NCI-H1930 (cell line): ENCODE measurements at regions not wholly inside any gene's neighbourhood (a gene's known extent, or its start where the extent isn't known, plus 50 kb on each side); places are given as distances from the start of the nearest gene placed in this dataset.
"Not testable (repeated sequence)": the region's sequence is repeated elsewhere in the genome, so short reads cannot be mapped to it uniquely, and the experiment has no call there.

Source experiments
- DNase-seq, 2 experiments: peaks; one replicate each; lab custom pipeline; 2025; lab: John Stamatoyannopoulos, UW

DNA sequence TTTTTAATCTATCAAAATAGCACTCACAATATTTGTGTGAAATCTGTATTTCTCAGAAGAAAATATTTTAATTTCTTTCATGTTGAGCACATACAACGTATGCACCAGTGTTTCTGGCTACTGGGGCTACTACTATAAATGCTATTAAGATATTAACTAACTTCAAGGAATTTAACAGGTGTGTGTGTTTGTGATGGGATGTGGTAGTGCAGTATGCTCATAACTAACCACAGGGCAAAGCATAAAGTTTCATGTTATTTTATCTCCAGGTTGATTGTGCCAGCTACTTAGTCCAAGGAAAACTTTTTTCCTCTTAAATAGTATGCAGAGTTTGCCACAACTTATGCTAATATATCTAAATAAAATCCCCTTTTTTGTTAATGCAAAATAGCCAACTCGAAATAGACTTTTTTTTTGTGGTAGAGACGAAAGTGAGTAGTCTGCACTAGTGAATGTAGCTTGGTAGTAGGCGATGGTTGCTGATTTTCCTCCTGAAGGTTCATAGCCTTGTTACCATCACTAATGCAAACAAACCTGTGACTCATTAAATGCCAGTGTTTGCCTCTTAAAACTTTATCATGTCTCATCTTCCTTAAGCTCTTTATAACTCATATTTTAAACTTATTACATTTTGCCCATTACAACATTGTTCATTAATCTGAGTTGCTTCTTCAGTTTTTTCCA, 565.5 kb upstream of the ANO3 start:
- no peak for DNase-seq

- no peak for DNase-seq
These were observed 562.6 kb upstream of the ANO3 start for GRCh38 chr11:25769287-25769686.

DNA sequence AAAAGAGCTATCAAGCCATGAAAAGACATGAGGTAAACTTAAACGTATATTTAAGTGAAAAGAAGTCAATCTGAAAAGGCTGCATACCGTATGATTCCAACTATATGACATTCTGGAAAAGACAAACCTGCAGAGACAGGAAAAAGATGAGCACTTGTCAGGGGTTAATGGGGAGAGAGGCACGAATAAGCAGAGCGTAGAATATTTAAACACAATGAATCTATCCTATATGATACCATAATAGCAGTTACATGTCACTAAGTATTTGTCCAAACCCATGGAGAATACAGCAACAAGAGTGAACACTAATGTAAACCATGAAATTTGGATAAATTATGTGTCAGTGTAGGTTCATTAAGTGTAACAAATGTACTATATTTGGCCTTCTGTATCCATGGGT, 560.3 kb upstream of the ANO3 start:
- no peak for DNase-seq

- DNase-seq: no peak
These were observed 556.3 kb upstream of the ANO3 start for GRCh38 chr11:25775603-25776002.

- DNase-seq: no peak
These were observed 555.7 kb upstream of the ANO3 start for GRCh38 chr11:25776238-25776637.

DNA sequence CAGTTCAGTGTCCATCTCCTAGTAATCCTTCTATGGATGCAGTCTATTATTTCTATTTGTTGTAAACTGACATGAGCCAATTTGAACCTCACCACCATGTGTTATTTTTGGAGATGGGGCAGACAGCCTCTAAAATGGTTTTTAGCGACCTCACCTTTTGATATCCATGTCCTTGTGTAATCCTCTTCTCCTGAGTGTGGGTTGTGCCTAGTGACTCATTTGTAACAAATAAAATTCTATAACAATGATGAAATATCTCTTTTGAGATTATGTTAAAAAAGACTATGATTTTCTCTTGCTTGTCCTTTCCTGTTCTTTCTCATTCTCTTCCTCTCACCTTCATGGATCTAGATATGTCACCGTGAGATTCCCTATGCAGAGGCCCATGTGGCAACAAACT, 554.6 kb upstream of the ANO3 start:
- no peak for DNase-seq

- no peak for DNase-seq
These were observed 552.9 kb upstream of the ANO3 start for GRCh38 chr11:25779033-25779432.

- no peak for DNase-seq
These were observed 544.5 kb upstream of the ANO3 start for GRCh38 chr11:25787416-25787815.

GRCh38 chr11:25790396-25790795, 541.5 kb upstream of the ANO3 start:
- DNase-seq: no peak

DNA sequence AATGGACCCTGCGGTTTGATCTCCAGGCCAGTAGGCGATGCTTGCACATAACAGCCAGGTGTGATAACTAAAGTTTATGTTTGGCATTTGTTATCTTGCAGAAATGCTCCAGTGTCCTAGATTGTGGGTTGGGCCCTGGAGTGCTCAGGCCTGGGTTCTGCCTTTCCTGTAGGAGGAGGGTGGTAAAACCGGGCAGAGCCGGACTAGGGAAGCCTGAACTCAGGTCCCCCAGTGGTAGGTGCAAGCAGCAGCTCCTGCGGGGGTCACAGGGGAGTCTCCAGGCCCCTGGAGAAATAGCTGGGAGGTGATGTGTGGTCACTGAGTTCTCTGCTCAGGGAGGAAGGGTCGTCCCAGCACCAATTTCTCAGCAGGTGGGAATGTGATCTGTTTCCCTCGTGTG, 538.3 kb upstream of the ANO3 start:
- DNase-seq: no peak

DNA sequence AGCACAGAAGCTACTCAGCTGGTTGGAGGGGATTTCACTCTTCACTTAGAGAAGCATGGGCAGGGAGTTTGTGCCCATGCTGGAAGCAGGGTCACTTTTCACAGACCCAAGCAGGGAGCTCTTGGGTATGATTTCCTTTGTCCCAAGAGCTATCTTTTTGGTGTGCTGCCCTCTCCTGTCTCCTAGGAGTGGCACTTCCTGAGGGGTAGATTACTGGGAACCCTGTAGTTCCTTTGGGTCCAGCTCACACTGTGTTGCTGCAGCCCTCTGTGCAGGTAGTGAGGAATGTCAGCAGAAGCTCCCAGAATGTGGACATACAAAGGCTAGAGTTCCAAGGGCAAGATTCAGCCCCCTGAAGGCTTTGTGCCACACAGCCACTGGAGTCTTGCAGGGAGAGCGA, 537.1 kb upstream of the ANO3 start:
- DNase-seq: no peak

DNA sequence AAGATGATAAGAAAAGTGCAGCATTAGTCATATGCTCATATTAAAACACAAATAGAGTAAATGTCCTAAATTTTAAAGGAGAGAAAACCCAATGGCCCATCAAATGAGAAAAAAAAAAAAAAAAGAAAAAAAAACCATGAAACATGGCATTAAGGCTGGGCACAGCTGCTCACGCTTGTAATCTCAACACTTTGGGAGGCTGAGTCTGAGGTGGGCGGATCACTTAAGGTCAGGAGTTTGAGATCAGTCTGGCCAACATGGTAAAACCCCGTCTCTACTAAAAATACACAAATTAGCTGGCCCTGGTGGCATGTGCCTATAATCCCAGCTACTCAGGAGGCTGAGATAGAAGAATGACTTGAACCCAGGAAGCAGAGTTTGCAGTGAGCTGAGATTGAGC, 515.5 kb upstream of the ANO3 start:
- no peak for DNase-seq

GRCh38 chr11:25824688-25825087, 507.2 kb upstream of the ANO3 start:
- no peak for DNase-seq

GRCh38 chr11:25831485-25831884, 500.4 kb upstream of the ANO3 start:
- DNase-seq: not testable (repeated sequence)

GRCh38 chr11:25838918-25839625, 492.9 kb upstream of the ANO3 start:
- no peak for DNase-seq

DNA sequence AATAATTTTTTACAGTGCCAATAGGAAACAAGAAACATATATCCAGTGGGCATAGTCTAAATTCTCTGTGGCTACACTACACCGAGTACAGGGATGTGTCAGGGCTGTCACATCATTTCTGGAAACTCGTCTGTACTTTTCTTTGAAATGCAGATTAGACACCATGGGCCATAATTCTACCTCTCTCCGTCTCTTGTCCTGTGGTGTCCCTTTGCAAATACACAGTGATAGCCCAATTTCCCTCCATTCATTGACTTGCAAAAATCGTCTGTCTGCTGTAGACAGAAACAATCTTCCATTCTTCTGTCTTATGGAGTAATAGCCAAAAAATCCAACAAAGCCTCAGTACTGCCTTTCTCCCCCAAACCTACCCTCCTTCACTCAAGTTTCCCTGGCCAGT, 487.1 kb upstream of the ANO3 start:
- DNase-seq: no peak

DNA sequence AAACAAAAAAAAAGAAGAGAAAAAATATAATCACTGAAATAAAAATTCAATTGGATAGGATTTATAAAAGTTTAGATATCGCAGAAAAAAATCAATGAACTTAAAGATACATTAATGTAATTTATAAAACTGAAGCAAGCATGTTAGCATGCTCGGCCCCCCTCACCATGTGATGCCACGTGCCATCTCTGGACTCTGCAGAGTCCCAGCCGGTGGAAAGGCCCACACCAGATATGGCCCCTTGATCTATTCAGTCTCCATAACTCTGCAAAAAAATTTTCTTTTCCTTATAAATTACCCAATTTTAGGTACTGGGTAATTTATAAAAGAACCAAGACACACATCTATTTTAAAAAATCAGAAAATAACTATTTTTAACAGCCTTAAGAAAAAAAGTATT, 476.0 kb upstream of the ANO3 start:
- no peak for DNase-seq

DNA sequence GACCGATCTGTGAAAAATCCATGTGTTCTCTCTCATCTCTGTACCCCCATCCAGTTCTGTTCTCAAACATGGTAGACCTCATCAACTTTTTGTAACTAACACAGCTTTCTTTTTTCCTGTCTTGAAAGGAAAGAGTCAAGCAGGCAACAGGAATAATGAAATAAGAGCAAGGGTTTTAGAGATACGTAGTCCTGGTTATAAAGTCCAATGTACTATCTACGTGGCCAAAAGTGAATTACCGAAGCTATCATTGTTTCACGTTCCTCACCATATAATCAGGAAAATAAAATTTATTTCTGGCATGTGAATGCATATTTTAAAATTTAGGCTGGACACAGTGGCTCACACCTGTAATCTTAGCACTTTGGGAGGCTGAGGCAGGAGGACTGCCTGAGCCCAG, 472.2 kb upstream of the ANO3 start:
- no peak for DNase-seq

GRCh38 chr11:25860677-25861450, 471.1 kb upstream of the ANO3 start:
- DNase-seq: peak in 1 of 2 experiments; percentile 28

- no peak for DNase-seq
These were observed 469.8 kb upstream of the ANO3 start for GRCh38 chr11:25862159-25862558.

DNA sequence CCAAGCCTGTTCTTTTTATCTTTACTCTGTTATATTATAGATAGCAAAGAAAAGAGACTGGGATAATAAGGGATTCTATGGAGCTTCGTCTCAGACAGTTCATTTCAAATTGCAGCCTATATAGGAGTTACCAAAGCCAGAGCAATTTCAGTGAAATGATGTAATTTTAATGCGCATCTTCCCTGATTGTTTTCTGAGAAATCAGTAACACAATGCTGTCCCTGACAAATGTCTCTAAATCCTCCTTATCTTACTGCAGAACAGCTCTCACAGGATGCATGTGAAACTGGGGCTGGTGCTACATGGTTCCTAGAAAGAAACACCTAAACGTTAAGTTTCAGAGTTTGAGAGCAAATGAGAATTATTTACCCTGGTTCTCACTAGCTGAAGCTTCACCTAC, 467.9 kb upstream of the ANO3 start:
- no peak for DNase-seq

- no peak for DNase-seq
These were observed 455.4 kb upstream of the ANO3 start for GRCh38 chr11:25876456-25876965.

GRCh38 chr11:25886036-25886435, 445.9 kb upstream of the ANO3 start:
- DNase-seq: no peak
